ENCODE measurements at regions not wholly inside any gene's neighbourhood (a gene's known extent, or its start where the extent isn't known, plus 50 kb on each side); places are given as distances from the start of the nearest gene placed in this dataset.

- Histone ChIP-seq H2AFZ (ENCODE audit: low read depth, low read length) (no peak overlapping the region), H3K9ac (ENCODE audit: low read depth, low read length) (no peak overlapping the region), H3K4me2 (ENCODE audit: insufficient read depth, low read length) (no peak overlapping the region), H3K4me1 (ENCODE audit: insufficient read depth, low read length) (no peaks in the 10 kb centered on the region), H3K4me3 (ENCODE audit: low read depth in 1 of 2, low read length in 2 of 2) (no peak overlapping the region), H3K9me3 (ENCODE audit: insufficient read depth, low read length, severe bottlenecking) (no peaks in the 10 kb centered on the region), H4K20me1 (ENCODE audit: insufficient read depth, low read length) (no peaks in the 10 kb centered on the region), H3K27me3 (ENCODE audit: insufficient read depth, low read length, poor library complexity) (no peaks in the 10 kb centered on the region), H3K27ac (ENCODE audit: low read length) (no peak overlapping the region), H3K79me2 (ENCODE audit: insufficient read depth, low read length) (no peaks in the 10 kb centered on the region), H3K36me3 (ENCODE audit: insufficient read depth, low read length) (no peaks in the 10 kb centered on the region)
- no peak for ATAC-seq (ENCODE audit: insufficient read depth, low read depth)
- TF ChIP-seq EZH2 (IDR thresholded peaks at IDR 0.05; ENCODE audit: borderline replicate concordance, low read depth, low read length, severe bottlenecking) = no peak
- no peak for DNase-seq
Measured at GRCh38 chr18:30271716-30272115, 770.8 kb downstream of the DSC3 start.

- Histone ChIP-seq H3K4me1 (ENCODE audit: insufficient read depth, low read length) (no peaks in the 10 kb centered on the region), H2AFZ (ENCODE audit: low read depth, low read length) (no peak overlapping the region), H3K4me2 (ENCODE audit: insufficient read depth, low read length) (no peak overlapping the region), H3K79me2 (ENCODE audit: insufficient read depth, low read length) (no peaks in the 10 kb centered on the region), H3K9me3 (ENCODE audit: insufficient read depth, low read length, severe bottlenecking) (no peaks in the 10 kb centered on the region), H3K27me3 (ENCODE audit: insufficient read depth, low read length, poor library complexity) (no peaks in the 10 kb centered on the region), H3K27ac (ENCODE audit: low read length) (no peak overlapping the region), H4K20me1 (ENCODE audit: insufficient read depth, low read length) (no peaks in the 10 kb centered on the region), H3K9ac (ENCODE audit: low read depth, low read length) (no peak overlapping the region), H3K36me3 (ENCODE audit: insufficient read depth, low read length) (no peaks in the 10 kb centered on the region), H3K4me3 (ENCODE audit: low read depth in 1 of 2, low read length in 2 of 2) (no peak overlapping the region)
- TF ChIP-seq EZH2 (IDR thresholded peaks at IDR 0.05; ENCODE audit: borderline replicate concordance, low read depth, low read length, severe bottlenecking) = no peak
- no peak for TF ChIP-seq CTCF (IDR thresholded peaks at IDR 0.05; ENCODE audit: borderline replicate concordance, extremely low read depth, low read length, poor library complexity, severe bottlenecking)
- no peak for ATAC-seq (ENCODE audit: insufficient read depth, low read depth)
- no peak for DNase-seq
Measured at GRCh38 chr18:30265190-30265589, 777.4 kb downstream of the DSC3 start.

DNA sequence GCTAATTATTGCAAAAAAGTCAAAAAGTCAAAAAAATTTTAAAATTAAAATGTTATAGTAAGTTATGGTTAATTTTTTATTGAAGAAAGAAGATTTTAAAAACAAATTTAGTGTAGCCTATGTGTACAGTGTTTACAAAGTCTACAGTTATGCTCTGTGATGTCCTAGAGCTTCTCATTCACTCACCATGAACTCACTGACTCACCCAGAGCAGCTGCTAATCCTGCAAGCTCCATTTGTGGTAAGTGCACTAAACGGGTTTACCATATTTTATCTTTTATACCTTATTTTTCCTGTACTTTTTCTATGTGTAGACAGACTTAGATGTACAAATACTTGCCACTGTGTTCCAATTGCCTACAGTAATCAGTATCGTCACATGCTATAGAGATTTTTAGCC is 788.2 kb downstream of the DSC3 start:
- TF ChIP-seq EZH2 (IDR thresholded peaks at IDR 0.05; ENCODE audit: borderline replicate concordance, low read depth, low read length, severe bottlenecking) = no peak
- TF ChIP-seq CTCF (IDR thresholded peaks at IDR 0.05; ENCODE audit: borderline replicate concordance, extremely low read depth, low read length, poor library complexity, severe bottlenecking) = no peak
- H3K4me1 ChIP-seq (ENCODE audit: insufficient read depth, low read length) = no peaks in the 10 kb centered on the region
- DNase-seq (no peak), ATAC-seq (ENCODE audit: insufficient read depth, low read depth) (no peak)
- no peaks in the 10 kb centered on the region for H3K36me3 ChIP-seq (ENCODE audit: insufficient read depth, low read length)
- H3K27ac ChIP-seq (ENCODE audit: low read length) = no peak overlapping the region
- H3K79me2 ChIP-seq (ENCODE audit: insufficient read depth, low read length) = no peaks in the 10 kb centered on the region
- no peaks in the 10 kb centered on the region for H3K27me3 ChIP-seq (ENCODE audit: insufficient read depth, low read length, poor library complexity)
- no peaks in the 10 kb centered on the region for H4K20me1 ChIP-seq (ENCODE audit: insufficient read depth, low read length)
- no peak overlapping the region for H3K4me3 ChIP-seq (ENCODE audit: low read depth in 1 of 2, low read length in 2 of 2)
- H3K9ac ChIP-seq (ENCODE audit: low read depth, low read length) = no peak overlapping the region
- H2AFZ ChIP-seq (ENCODE audit: low read depth, low read length) = no peak overlapping the region
- H3K9me3 ChIP-seq (ENCODE audit: insufficient read depth, low read length, severe bottlenecking) = no peaks in the 10 kb centered on the region
- H3K4me2 ChIP-seq (ENCODE audit: insufficient read depth, low read length) = no peak overlapping the region

DNA sequence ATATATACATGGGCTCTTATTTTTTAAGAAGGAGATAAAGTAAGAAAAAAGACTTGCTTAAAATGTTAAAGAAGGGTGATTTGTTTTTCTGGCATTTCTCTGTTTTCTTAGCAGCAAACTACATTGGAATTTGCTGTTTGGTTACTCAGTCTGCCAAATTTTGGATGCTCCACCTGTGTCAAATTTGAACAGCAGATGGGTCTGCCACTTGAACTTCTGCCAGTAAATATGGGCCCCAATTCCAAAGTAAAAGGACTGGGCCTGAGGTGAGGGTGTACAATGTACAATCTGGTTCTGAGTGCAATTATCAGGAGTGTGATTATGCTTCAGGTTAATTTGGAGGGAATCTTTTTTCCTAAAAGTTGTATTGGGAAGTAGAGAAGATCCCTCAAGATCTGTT is 794.5 kb downstream of the DSC3 start:
- H3K4me2 ChIP-seq (ENCODE audit: insufficient read depth, low read length) = no peak overlapping the region
- no peaks in the 10 kb centered on the region for H4K20me1 ChIP-seq (ENCODE audit: insufficient read depth, low read length)
- no peak overlapping the region for H3K9ac ChIP-seq (ENCODE audit: low read depth, low read length)
- no peaks in the 10 kb centered on the region for H3K4me1 ChIP-seq (ENCODE audit: insufficient read depth, low read length)
- H3K27me3 ChIP-seq (ENCODE audit: insufficient read depth, low read length, poor library complexity) = no peaks in the 10 kb centered on the region
- no peak for ATAC-seq (ENCODE audit: insufficient read depth, low read depth)
- no peak overlapping the region for H3K27ac ChIP-seq (ENCODE audit: low read length)
- no peak for DNase-seq
- no peak overlapping the region for H3K4me3 ChIP-seq (ENCODE audit: low read depth in 1 of 2, low read length in 2 of 2)
- H3K79me2 ChIP-seq (ENCODE audit: insufficient read depth, low read length) = no peaks in the 10 kb centered on the region
- no peaks in the 10 kb centered on the region for H3K36me3 ChIP-seq (ENCODE audit: insufficient read depth, low read length)
- TF ChIP-seq CTCF (IDR thresholded peaks at IDR 0.05; ENCODE audit: borderline replicate concordance, extremely low read depth, low read length, poor library complexity, severe bottlenecking) = no peak
- TF ChIP-seq EZH2 (IDR thresholded peaks at IDR 0.05; ENCODE audit: borderline replicate concordance, low read depth, low read length, severe bottlenecking) = no peak
- H2AFZ ChIP-seq (ENCODE audit: low read depth, low read length) = no peak overlapping the region
- H3K9me3 ChIP-seq (ENCODE audit: insufficient read depth, low read length, severe bottlenecking) = no peaks in the 10 kb centered on the region
